Ishikawa (cell line): ENCODE measurements at regions not wholly inside any gene's neighbourhood (a gene's known extent, or its start where the extent isn't known, plus 50 kb on each side); places are given as distances from the start of the nearest gene placed in this dataset.

Experiments used
- CREB1 ChIP-seq: IDR thresholded peaks from 2 replicates; pipeline ENCODE4 v1.6.1; 2012; ENCODE audit warnings: low read depth
- MAX ChIP-seq: IDR thresholded peaks from 2 replicates; pipeline ENCODE4 v1.6.1; 2012
- NFIC ChIP-seq: IDR thresholded peaks from 2 replicates; pipeline ENCODE4 v1.6.1; 2012
- REST ChIP-seq: IDR thresholded peaks from 2 replicates; pipeline ENCODE4 v1.6.1; 2012; ENCODE audit warnings: low read depth, mild to moderate bottlenecking
- YY1 ChIP-seq: IDR thresholded peaks from 2 replicates; pipeline ENCODE4 v1.6.1; 2012; ENCODE audit warnings: low read depth

- TF ChIP-seq REST (no peak), MAX (no peak), NFIC (no peak), CREB1 (no peak), YY1 (no peak)
Measured at GRCh38 chr4:38315286-38315685, 348.7 kb upstream of the KLF3 start.
